HG02981 (cell line): ENCODE measurements at regions not wholly inside any gene's neighbourhood (a gene's known extent, or its start where the extent isn't known, plus 50 kb on each side); places are given as distances from the start of the nearest gene placed in this dataset.
"Not testable (repeated sequence)": the region's sequence is repeated elsewhere in the genome, so short reads cannot be mapped to it uniquely, and the experiment has no call there.

Experiments
- ATAC-seq: cut with Tn5 transposase; IDR thresholded peaks from one replicate; pipeline ENCODE4 v1.9.1; 2021; ENCODE audit warnings: mild to moderate bottlenecking, moderate library complexity; ENCODE audit not compliant: unreplicated experiment

- no peak for ATAC-seq
Measured at GRCh38 chr21:31537872-31538576, 121.5 kb upstream of the SOD1 start.

DNA sequence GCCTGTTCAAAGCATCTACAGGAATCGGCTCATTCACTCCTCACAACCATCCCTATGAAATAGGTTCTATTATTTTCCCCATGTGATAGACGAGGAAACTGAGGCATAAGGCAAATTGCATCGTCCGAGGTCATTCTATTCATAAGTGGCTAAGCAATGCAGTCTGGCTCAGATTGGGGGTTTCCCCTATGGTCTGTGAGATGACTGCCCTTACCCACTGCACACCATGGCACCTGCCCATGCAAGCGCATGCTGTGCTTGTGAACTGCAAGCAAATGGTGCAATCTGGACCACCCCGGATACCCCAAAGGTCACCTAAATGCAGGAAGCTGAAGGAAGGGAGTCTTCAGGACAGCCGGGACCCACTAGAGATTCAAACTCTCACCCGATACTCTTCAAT lies 123.4 kb upstream of the SOD1 start:
- no peak for ATAC-seq

- no peak for ATAC-seq
Measured at GRCh38 chr21:31531967-31532366, 127.5 kb upstream of the SOD1 start.

- ATAC-seq = no peak
Measured at GRCh38 chr21:31530897-31531705, 128.4 kb upstream of the SOD1 start.

DNA sequence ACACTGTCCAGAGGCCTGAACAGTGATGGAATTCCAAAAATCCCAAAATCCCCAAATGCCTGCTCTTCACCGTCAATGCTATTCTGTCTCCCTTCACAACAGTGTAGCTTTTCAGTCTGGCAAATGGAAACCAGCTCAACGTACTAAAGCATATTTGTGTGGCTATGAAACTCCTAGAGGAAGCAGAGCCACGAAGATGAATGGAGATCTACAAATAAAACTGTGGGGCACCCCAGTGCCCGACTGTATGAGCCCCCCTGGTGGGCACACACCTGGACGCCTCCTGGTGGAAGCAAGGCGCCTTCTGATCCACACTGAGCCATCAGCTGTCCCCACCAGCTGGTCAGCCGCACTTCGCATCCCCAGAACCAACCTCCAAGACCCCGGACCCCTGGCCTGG lies 129.1 kb upstream of the SOD1 start:
- no peak for ATAC-seq

GRCh38 chr21:31529406-31529805 lies 130.1 kb upstream of the SOD1 start:
- no peak for ATAC-seq

DNA sequence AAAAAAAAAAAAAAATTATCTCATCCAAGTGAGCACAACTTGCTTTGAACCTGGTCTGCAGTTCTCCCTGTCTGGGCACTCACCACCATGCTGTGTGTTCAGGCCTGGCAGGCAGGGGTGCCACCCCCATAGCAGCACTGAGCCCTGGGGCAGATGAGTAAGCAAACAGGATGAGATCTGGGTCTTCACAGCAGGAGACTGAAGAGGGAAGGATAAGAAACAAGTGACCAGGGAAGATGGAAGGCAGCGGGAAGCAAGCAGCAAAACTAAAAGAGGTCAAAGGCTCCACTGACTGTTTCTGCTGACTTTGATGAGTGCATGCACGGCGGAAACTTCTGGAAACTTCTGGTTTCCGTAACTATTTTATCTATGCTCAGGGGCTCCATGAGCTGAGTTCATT lies 133.5 kb upstream of the SOD1 start:
- no peak for ATAC-seq

GRCh38 chr21:31524140-31524539 lies 135.4 kb upstream of the SOD1 start:
- ATAC-seq = no peak

- ATAC-seq = no peak
Measured at GRCh38 chr21:31521515-31521914, 138.0 kb upstream of the SOD1 start.

DNA sequence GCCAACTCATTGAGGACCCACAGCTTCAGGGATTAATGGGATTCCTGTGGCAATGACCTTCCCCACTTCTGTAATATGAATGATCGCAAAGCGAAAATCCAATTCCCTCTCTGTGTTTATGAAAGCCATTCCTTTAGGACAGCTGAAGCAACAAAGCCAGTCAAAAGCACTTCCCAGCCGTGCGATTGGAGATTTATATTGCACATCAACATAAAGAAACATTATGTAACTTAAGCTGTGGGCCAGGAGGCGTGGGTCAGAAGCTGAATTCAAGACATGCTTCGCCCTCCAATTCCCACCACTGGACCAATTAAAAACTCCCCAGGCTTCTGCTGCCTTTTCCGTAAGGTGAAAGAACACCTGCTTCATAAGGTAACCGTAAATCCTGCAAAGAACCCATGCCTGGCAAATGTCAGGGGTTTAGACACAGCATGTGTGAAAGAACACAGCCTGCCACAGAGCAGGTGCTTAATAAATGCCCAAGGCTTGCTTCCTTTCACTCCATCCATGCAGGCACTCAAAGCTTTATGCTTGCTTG lies 138.9 kb upstream of the SOD1 start:
- no peak for ATAC-seq

- no peak for ATAC-seq
Measured at GRCh38 chr21:31518580-31518979, 140.9 kb upstream of the SOD1 start.

DNA sequence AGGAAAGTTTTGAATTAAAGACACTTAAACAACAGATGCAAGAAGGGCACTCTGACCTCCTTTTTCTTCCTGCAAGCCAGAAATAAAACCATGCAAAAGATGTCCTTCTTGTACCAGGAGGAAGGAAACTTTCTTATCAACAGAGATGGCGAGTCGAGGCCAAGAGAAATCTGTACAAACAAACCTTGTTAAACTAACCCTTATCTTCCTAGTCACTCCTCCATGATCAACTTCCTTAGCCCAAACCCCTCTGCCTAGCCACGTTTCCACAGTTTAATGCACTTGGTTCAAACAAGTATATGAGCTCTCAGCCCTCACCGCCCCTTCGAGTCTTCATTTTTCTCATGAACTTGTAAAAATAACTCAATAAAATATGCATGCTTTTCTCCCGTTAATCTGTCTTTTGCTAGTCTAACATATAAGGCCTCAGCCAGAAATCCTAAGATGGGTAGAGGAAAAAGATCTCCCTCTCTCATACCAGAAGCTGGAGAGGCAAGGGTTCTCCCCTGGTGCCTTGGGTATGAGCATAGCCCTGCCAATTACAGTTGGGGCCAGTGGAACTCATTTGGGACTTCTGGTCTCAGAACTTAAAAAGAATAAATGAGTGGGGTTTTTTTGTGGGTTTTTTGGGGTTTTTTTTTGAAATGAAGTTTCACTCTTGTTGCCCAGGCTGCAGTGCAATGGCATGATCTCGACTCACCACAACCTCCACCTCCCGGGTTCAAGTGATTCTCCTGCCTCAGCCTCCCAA lies 141.7 kb upstream of the SOD1 start:
- ATAC-seq = no peak

- ATAC-seq = no peak
Measured at GRCh38 chr21:31515253-31515652, 144.2 kb upstream of the SOD1 start.

DNA sequence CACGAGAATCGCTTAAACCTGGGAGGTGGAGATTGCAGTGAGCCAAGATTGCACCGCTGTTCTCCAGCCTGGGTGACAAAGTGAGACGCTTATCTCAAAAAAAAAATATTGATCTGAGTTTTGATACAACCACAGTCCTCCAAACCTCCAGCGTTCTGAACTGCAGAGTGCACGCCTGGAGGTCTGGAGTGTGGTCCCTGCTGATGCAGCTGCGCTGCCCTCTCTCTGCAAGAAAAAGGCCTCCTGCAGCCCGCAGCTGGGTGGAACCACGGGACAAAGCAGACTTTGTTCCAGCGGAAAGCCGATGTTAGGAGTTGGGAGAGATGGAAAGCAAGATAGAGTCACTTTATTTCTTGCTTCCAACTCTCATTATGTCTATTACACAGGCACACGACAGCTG lies 144.9 kb upstream of the SOD1 start:
- ATAC-seq = no peak

DNA sequence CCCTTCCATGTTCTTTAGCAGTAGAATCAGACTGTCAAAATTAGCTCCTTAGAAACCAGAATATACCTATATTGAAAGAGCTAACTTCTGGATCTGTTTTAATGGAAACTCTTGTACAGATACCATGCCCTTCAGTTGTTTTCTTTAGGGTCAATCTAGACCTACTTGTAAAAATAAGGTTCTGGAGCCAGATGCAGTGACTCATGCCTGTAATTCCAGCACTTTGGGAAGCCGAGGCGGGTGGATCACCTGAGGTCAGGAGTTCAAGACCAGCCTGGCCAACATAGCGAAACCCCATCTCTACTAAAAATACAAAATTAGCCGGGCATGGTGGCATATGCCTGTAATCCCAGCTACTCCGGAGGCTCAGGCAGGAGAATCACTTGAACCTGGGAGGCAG lies 146.0 kb upstream of the SOD1 start:
- not testable (repeated sequence) for ATAC-seq

- ATAC-seq = not testable (repeated sequence)
Measured at GRCh38 chr21:31511999-31512398, 147.5 kb upstream of the SOD1 start.

- no peak for ATAC-seq
Measured at GRCh38 chr21:31511258-31511657, 148.2 kb upstream of the SOD1 start.

DNA sequence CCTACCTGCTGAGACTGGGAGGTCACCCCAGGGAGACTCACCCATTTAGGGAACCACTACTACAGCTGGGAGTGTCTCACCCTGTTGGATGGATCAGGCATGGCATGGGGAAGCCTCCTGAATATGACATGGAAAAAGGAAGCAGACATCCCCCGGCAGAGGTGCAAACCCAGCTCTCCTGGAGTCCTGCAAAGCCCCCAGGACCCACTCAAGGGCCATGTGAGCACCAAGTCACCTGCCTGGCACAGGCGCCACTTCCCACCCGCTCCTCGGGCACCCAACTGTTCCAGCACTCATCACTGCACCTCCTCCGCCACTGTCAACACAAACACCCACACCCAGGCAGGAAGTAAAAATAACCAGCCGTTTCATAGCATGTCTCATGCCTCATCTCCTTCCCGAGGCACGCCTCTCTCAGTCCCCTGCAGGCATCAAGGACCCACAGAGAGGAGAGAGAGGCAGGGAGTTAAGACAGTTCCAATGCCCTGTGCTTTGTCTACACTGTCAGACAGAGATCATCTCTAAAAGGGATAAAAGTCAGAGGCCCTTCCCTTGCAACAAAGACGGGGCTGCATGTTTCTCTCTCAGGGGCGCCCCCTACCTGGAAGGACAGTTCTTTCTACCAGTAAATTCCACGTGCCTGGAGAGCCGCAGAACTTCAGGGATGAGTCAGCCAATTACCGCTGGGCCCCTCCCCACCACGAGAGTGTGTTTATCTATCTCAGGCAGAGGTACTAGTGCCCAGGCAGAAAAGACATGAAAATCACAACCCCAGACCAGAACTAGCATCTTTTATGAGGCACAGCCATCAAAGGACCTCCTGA lies 150.1 kb upstream of the SOD1 start:
- peak; percentile 40 for ATAC-seq

DNA sequence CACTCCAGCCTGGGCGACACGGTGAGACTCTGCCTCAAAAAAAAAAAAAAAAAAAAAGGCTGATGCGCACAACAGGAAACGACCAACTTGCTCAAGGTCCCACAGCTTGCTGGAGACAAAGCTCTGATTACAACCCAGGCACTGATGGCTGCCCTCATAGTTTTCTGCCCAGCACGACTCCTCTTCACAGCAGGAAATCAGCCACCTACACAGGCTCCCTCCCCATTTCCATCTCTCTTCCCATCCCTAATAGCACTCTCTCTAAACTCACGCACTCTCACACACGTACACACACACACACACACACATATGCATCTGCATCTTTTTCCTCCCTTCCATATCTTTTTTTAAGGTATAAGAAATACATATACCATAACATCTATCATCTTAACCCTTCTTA lies 153.5 kb upstream of the SOD1 start:
- no peak for ATAC-seq

DNA sequence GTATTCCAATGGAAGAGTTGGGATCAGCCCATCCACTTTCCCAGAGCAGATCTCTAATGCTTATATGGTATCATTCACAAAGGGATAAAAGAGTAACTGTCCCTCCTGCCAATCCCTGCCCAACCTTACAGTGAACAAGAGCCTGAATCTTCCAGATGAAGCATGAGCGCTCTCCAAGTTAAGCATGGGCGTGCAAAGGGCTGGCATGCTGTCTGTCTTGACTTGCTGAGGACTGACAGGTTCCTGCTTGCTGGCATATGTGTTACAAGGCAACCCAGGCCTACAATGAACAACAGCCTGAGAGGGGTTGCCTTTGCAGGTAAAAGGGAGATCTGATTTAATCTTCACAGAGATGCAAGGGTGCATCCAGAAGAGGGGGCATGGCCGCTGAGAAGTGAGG lies 155.6 kb upstream of the SOD1 start:
- ATAC-seq = no peak

GRCh38 chr21:31503467-31503866 lies 156.0 kb upstream of the SOD1 start:
- no peak for ATAC-seq
